H9 (cell line): ENCODE measurements at regions not wholly inside any gene's neighbourhood (a gene's known extent, or its start where the extent isn't known, plus 50 kb on each side); places are given as distances from the start of the nearest gene placed in this dataset.
"Not testable (repeated sequence)": the region's sequence is repeated elsewhere in the genome, so short reads cannot be mapped to it uniquely, and the experiment has no call there.

ENCODE experiments used
- DNase-seq: peaks from one replicate; pipeline ENCODE4 v3.0.0-alpha.2; 2017
- H2AFZ ChIP-seq: one replicate; pipeline ENCODE4 v1.6.1; 2013; ENCODE audit warnings: mild to moderate bottlenecking, low read length, control low read depth, moderate library complexity
- H2AK5ac ChIP-seq: 2 replicates; pipeline ENCODE4 v1.6.1; 2013; ENCODE audit warnings: low read length, control low read depth, mixed read lengths; ENCODE audit not compliant: insufficient read length
- H2BK120ac ChIP-seq: one replicate; pipeline ENCODE4 v1.6.1; 2013; ENCODE audit warnings: low read depth, mild to moderate bottlenecking, low read length, control low read depth, inconsistent platforms; ENCODE audit not compliant: poor library complexity, severe bottlenecking
- H2BK12ac ChIP-seq: 2 replicates; pipeline ENCODE4 v1.6.1; 2013; ENCODE audit warnings: low read length, control low read depth, mixed read lengths, low read depth; ENCODE audit not compliant: insufficient read length
- H2BK15ac ChIP-seq: 2 replicates; pipeline ENCODE4 v1.6.1; 2013; ENCODE audit warnings: low read depth, low read length, control low read depth
- H2BK20ac ChIP-seq: one replicate; pipeline ENCODE4 v1.6.1; 2013; ENCODE audit warnings: low read depth, mild to moderate bottlenecking, low read length, control low read depth, inconsistent platforms; ENCODE audit not compliant: poor library complexity, severe bottlenecking
- H2BK5ac ChIP-seq: 2 replicates; pipeline ENCODE4 v1.6.1; 2013; ENCODE audit warnings: low read length, control low read depth, mixed read lengths; ENCODE audit not compliant: insufficient read length
- H3K14ac ChIP-seq: 2 replicates; pipeline ENCODE4 v1.6.1; 2013; ENCODE audit warnings: low read length, control low read depth; ENCODE audit not compliant: insufficient read depth
- H3K18ac ChIP-seq: 2 replicates; pipeline ENCODE4 v1.6.1; 2013; ENCODE audit warnings: low read depth, mild to moderate bottlenecking, mixed read lengths, low read length, control low read depth; ENCODE audit not compliant: insufficient read length
- H3K23ac ChIP-seq: 2 replicates; pipeline ENCODE4 v1.6.1; 2013; ENCODE audit warnings: low read length, control low read depth, mixed read lengths, low read depth; ENCODE audit not compliant: insufficient read length
- H3K23me2 ChIP-seq: 2 replicates; pipeline ENCODE4 v1.6.1; 2013; ENCODE audit warnings: low read depth, mild to moderate bottlenecking, mixed read lengths, low read length, control low read depth; ENCODE audit not compliant: insufficient read length, poor library complexity, severe bottlenecking
- H3K27ac ChIP-seq: 2 replicates; pipeline ENCODE4 v1.5.1; 2013; ENCODE audit warnings: low read length, control low read depth, mixed read lengths, low read depth; ENCODE audit not compliant: insufficient read length
- H3K27me3 ChIP-seq: 2 replicates; pipeline ENCODE4 v1.6.1; 2013; ENCODE audit warnings: low read length, control low read depth, inconsistent platforms; ENCODE audit not compliant: insufficient read depth
- H3K4ac ChIP-seq: 2 replicates; pipeline ENCODE4 v1.6.1; 2013; ENCODE audit warnings: low read depth, mild to moderate bottlenecking, control low read depth, inconsistent platforms, low read length, moderate library complexity
- H3K4me1 ChIP-seq: 2 replicates; pipeline ENCODE4 v1.6.1; 2013; ENCODE audit warnings: low read length, control low read depth, inconsistent platforms; ENCODE audit not compliant: insufficient read depth
- H3K4me2 ChIP-seq: 2 replicates; pipeline ENCODE4 v1.6.1; 2013; ENCODE audit warnings: low read length, control low read depth, mixed read lengths; ENCODE audit not compliant: insufficient read length, insufficient read depth
- H3K56ac ChIP-seq: 2 replicates; pipeline ENCODE4 v1.6.1; 2013; ENCODE audit warnings: low read depth, mild to moderate bottlenecking, mixed read lengths, low read length, control low read depth; ENCODE audit not compliant: insufficient read length
- H3K79me1 ChIP-seq: 2 replicates; pipeline ENCODE4 v1.6.1; 2013; ENCODE audit warnings: low read depth, mild to moderate bottlenecking, moderate library complexity, low read length, control low read depth, inconsistent platforms; ENCODE audit not compliant: insufficient read depth, poor library complexity, severe bottlenecking
- H3K79me2 ChIP-seq: 2 replicates; pipeline ENCODE4 v1.6.1; 2013; ENCODE audit warnings: low read length, control low read depth, inconsistent platforms; ENCODE audit not compliant: insufficient read depth
- H3K9ac ChIP-seq: 2 replicates; pipeline ENCODE4 v1.6.1; 2013; ENCODE audit warnings: low read length, control low read depth, mixed read lengths; ENCODE audit not compliant: insufficient read length; ENCODE audit errors: extremely low read depth
- H3K9me3 ChIP-seq: one replicate; pipeline ENCODE4 v1.6.1; 2013; ENCODE audit warnings: low read depth, low read length, inconsistent platforms; ENCODE audit not compliant: control insufficient read depth
- H3T11ph ChIP-seq: one replicate; pipeline ENCODE4 v1.6.1; 2013; ENCODE audit warnings: mild to moderate bottlenecking, low read length, control low read depth, inconsistent platforms
- H4K20me1 ChIP-seq: one replicate; pipeline ENCODE4 v1.6.1; 2013; ENCODE audit not compliant: control insufficient read depth, insufficient read length, insufficient read depth
- H4K5ac ChIP-seq: 2 replicates; pipeline ENCODE4 v1.6.1; 2013; ENCODE audit warnings: low read depth, mild to moderate bottlenecking, mixed read lengths, low read length, control low read depth; ENCODE audit not compliant: insufficient read length
- H4K8ac ChIP-seq: replicated peaks from 2 replicates; pipeline ENCODE4 v1.6.1; 2013; ENCODE audit warnings: low read length, control low read depth, mixed read lengths, low read depth; ENCODE audit not compliant: insufficient read length
- H4K91ac ChIP-seq: 2 replicates; pipeline ENCODE4 v1.6.1; 2013; ENCODE audit warnings: low read depth, mild to moderate bottlenecking, moderate library complexity, mixed read lengths, low read length, control low read depth; ENCODE audit not compliant: insufficient read length
- H3K27ac Mint-ChIP-seq, 3 experiments: 2 replicates in 2 of 3; 3 replicates in 1 of 3; pipeline ENCODE4 v1.8.0; 2020 to 2021; ENCODE audit warnings: mixed read lengths in 3 of 3, mild to moderate bottlenecking in 1 of 3, moderate library complexity in 1 of 3
- H3K27me3 Mint-ChIP-seq: 2 replicates; pipeline ENCODE4 v1.8.0; 2021; ENCODE audit warnings: low read depth, mild to moderate bottlenecking, moderate library complexity, mixed read lengths
- H3K36me3 Mint-ChIP-seq, 3 experiments: 2 replicates in 2 of 3; 3 replicates in 1 of 3; pipeline ENCODE4 v1.8.0; 2020 to 2021; ENCODE audit warnings: low read depth in 3 of 3, mixed read lengths in 3 of 3; ENCODE audit not compliant: insufficient read depth in 1 of 3
- H3K4me1 Mint-ChIP-seq, 2 experiments: 2 replicates each; pipeline ENCODE4 v1.8.0; 2020; ENCODE audit warnings: mixed read lengths in 2 of 2
- H3K4me3 Mint-ChIP-seq, 2 experiments: 2 replicates in 1 of 2; 3 replicates in 1 of 2; pipeline ENCODE4 v1.8.0; 2020 to 2021; ENCODE audit warnings: mild to moderate bottlenecking in 2 of 2, mixed read lengths in 2 of 2, moderate library complexity in 1 of 2
- H3K9me3 Mint-ChIP-seq, 2 experiments: 2 replicates in 1 of 2; 3 replicates in 1 of 2; pipeline ENCODE4 v1.8.0; 2020; ENCODE audit warnings: mild to moderate bottlenecking in 2 of 2, mixed read lengths in 2 of 2, moderate library complexity in 1 of 2
- WGBS: extraction: QIAGEN DNeasy Blood & Tissue Kit; methylation state at CpG from one replicate; pipeline ENCODE4 v1.1.7; 2013; ENCODE audit warnings: missing lambda C conversion rate, low lambda C conversion rate, mixed read lengths; ENCODE audit not compliant: insufficient read length; ENCODE audit errors: extremely low coverage; 5-methylcytosine and 5-hydroxymethylcytosine counted together

DNA sequence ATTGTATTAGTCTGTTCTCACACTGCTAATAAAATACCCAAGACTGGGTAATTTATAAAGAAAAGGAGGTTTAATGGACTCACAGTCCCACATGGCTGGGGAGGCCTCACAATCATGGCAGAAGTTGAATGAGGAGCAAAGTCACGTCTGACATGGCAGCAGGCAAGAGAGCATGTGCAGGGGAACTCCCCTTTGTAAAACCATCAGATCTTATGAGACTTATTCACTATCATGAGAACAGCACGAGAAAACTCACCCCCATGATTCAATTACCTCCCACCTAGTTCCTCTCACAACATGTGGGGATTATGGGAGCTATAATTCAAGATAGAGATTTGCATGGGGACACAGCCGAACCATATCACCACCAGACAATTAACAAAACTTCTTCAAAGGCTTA lies 84.4 kb upstream of the ANKRD1 start:
- H3K9me3 ChIP-seq, H4K5ac ChIP-seq, H3K27ac ChIP-seq, H3K27ac Mint-ChIP-seq, H2AK5ac ChIP-seq, H3K4me3 Mint-ChIP-seq, H3K23ac ChIP-seq, H4K20me1 ChIP-seq, H4K91ac ChIP-seq, H3K4me1 Mint-ChIP-seq, H3K4me2 ChIP-seq, H3K18ac ChIP-seq, H4K8ac ChIP-seq, H2BK5ac ChIP-seq, H2BK20ac ChIP-seq, H3K36me3 Mint-ChIP-seq, H3K4ac ChIP-seq, H3K4me1 ChIP-seq, H3K9me3 Mint-ChIP-seq, H3K27me3 ChIP-seq, H3K56ac ChIP-seq, H2BK12ac ChIP-seq, H2BK120ac ChIP-seq, H2BK15ac ChIP-seq, H3K23me2 ChIP-seq, H3K14ac ChIP-seq, H3K79me2 ChIP-seq, H3T11ph ChIP-seq, DNase-seq, H3K9ac ChIP-seq, H2AFZ ChIP-seq, H3K79me1 ChIP-seq: not testable (repeated sequence)
- no CpG with 5 or more reads among the region's 3 CpGs for WGBS
- H3K27me3 Mint-ChIP-seq = peaks cover 27% of the 10 kb centered on the region
